ENCODE measurements at regions not wholly inside any gene's neighbourhood (a gene's known extent, or its start where the extent isn't known, plus 50 kb on each side); places are given as distances from the start of the nearest gene placed in this dataset.

DNA sequence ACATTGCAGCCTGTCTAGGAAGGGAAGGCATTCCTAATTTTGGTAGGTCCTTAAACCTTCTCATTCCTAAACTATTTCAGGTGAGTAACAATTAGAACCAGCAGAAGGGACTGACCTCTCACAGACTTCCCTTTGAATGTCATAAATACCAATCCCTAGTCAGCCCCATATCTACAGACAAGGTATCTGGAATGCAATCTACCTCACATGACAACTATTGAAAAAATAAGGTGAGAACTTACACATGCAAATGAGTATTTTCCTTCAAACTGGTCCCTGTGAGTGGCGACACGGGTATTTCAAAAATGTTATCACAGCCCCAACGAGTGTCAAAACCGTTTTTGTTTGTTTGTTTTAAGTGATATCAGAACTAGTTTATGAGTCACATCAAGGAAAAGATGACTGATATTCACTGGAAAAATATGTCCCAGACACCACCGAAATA lies 102.4 kb upstream of the VCX2 start:
- Histone ChIP-seq H3K27me3 (ENCODE audit: insufficient read depth in 3 of 3, low read length in 2 of 3) (no peaks in the 10 kb centered on the region), H3K27ac (no peak overlapping the region), H3K36me3 (ENCODE audit: insufficient read depth in 1 of 2, low read depth in 1 of 2) (no peaks in the 10 kb centered on the region), H3K4me3 (no peak overlapping the region), H3K4me1 (no peaks in the 10 kb centered on the region), H3K9me3 (no peaks in the 10 kb centered on the region)
- ATAC-seq (no peak), DNase-seq (no peak)
- intact Hi-C loops (cut with DNase I), result no loop called here
- 82 to 88% (median 86%) methylated on average over 5 of the region's 5 CpGs for WGBS, 3 donors
- no peak for TF ChIP-seq CTCF (IDR thresholded peaks at IDR 0.05)

GRCh38 chrX:8274170-8274569 lies 103.1 kb upstream of the VCX2 start:
- no peak for TF ChIP-seq CTCF (IDR thresholded peaks at IDR 0.05)
- ATAC-seq, result no peak
- Histone ChIP-seq H3K27me3 (ENCODE audit: insufficient read depth in 3 of 3, low read length in 2 of 3) (no peaks in the 10 kb centered on the region), H3K27ac (no peak overlapping the region), H3K4me1 (no peaks in the 10 kb centered on the region), H3K36me3 (ENCODE audit: insufficient read depth in 1 of 2, low read depth in 1 of 2) (no peaks in the 10 kb centered on the region), H3K4me3 (no peak overlapping the region), H3K9me3 (no peaks in the 10 kb centered on the region)
- DNase-seq, result no peak
- intact Hi-C loops (cut with DNase I), result no loop called here
- WGBS, 3 donors, result 77 to 100% (median 79%) methylated on average over 2 of the region's 2 CpGs

GRCh38 chrX:8278557-8278956 lies 107.5 kb upstream of the VCX2 start:
- WGBS, 3 donors, result 55 to 79% (median 66%) methylated on average over 3 of the region's 3 CpGs
- DNase-seq (no peak), ATAC-seq (no peak)
- no peaks in the 10 kb centered on the region for H3K36me3 ChIP-seq (ENCODE audit: insufficient read depth in 1 of 2, low read depth in 1 of 2)
- intact Hi-C loops (cut with DNase I), result no loop called here
- H3K4me3 ChIP-seq, result no peak overlapping the region
- no peaks in the 10 kb centered on the region for H3K4me1 ChIP-seq
- H3K27me3 ChIP-seq (ENCODE audit: insufficient read depth in 3 of 3, low read length in 2 of 3), result no peaks in the 10 kb centered on the region
- no peak for TF ChIP-seq CTCF (IDR thresholded peaks at IDR 0.05)
- H3K27ac ChIP-seq, result no peak overlapping the region
- H3K9me3 ChIP-seq, result no peaks in the 10 kb centered on the region

- DNase-seq, result no peak
These were observed 108.3 kb upstream of the VCX2 start for GRCh38 chrX:8279323-8279722.

More at GRCh38 chrX:8279323-8279722, 108.3 kb upstream of the VCX2 start:
- H3K27me3 ChIP-seq (ENCODE audit: insufficient read depth in 3 of 3, low read length in 2 of 3), result no peaks in the 10 kb centered on the region
- 89 to 93% (median 90%) methylated on average over 2 of the region's 2 CpGs for WGBS, 3 donors
- ATAC-seq, result no peak
- no peak overlapping the region for H3K27ac ChIP-seq
- H3K4me3 ChIP-seq, result no peak overlapping the region
- no peaks in the 10 kb centered on the region for H3K36me3 ChIP-seq (ENCODE audit: insufficient read depth in 1 of 2, low read depth in 1 of 2)
- intact Hi-C loops (cut with DNase I), result no loop called here
- no peak for TF ChIP-seq CTCF (IDR thresholded peaks at IDR 0.05)
- no peaks in the 10 kb centered on the region for H3K9me3 ChIP-seq
- H3K4me1 ChIP-seq, result no peaks in the 10 kb centered on the region
